ENCODE measurements at regions not wholly inside any gene's neighbourhood (a gene's known extent, or its start where the extent isn't known, plus 50 kb on each side); places are given as distances from the start of the nearest gene placed in this dataset.

- Histone ChIP-seq H4K5ac (ENCODE audit: insufficient read length, low read depth, low read length) (no peak overlapping the region), H2BK120ac (ENCODE audit: low read depth, low read length, poor library complexity, severe bottlenecking) (no peak overlapping the region), H4K8ac (replicated peaks; ENCODE audit: insufficient read length, low read depth, low read length) (no peak overlapping the region), H3K18ac (ENCODE audit: insufficient read length, low read depth, low read length) (no peak overlapping the region), H3K9ac (ENCODE audit: extremely low read depth, insufficient read length, low read length) (no peak overlapping the region), H3K14ac (ENCODE audit: insufficient read depth, low read length) (no peak overlapping the region), H2AFZ (ENCODE audit: low read length) (no peak overlapping the region), H3T11ph (ENCODE audit: low read length) (no peak overlapping the region), H2BK20ac (ENCODE audit: low read depth, low read length, poor library complexity, severe bottlenecking) (no peak overlapping the region), H4K91ac (ENCODE audit: insufficient read length, low read depth, low read length) (no peak overlapping the region), H3K56ac (ENCODE audit: insufficient read length, low read depth, low read length) (no peak overlapping the region), H2BK5ac (ENCODE audit: insufficient read length, low read length) (no peak overlapping the region), H3K79me2 (ENCODE audit: insufficient read depth, low read length) (no peaks in the 10 kb centered on the region), H2BK12ac (ENCODE audit: insufficient read length, low read depth, low read length) (no peak overlapping the region), H2BK15ac (ENCODE audit: low read depth, low read length) (no peak overlapping the region), H3K23ac (ENCODE audit: insufficient read length, low read depth, low read length) (no peak overlapping the region), H3K9me3 (ENCODE audit: control insufficient read depth, low read depth, low read length) (no peaks in the 10 kb centered on the region), H2AK5ac (ENCODE audit: insufficient read length, low read length) (no peak overlapping the region), H3K4ac (ENCODE audit: low read depth, low read length) (no peak overlapping the region), H3K4me2 (ENCODE audit: insufficient read depth, insufficient read length, low read length) (no peak overlapping the region), H3K23me2 (ENCODE audit: insufficient read length, low read depth, low read length, poor library complexity, severe bottlenecking) (no peaks in the 10 kb centered on the region), H3K4me1 (ENCODE audit: insufficient read depth, low read length) (no peaks in the 10 kb centered on the region), H3K27me3 (ENCODE audit: insufficient read depth, low read length) (no peaks in the 10 kb centered on the region), H4K20me1 (ENCODE audit: control insufficient read depth, insufficient read depth, insufficient read length) (no peaks in the 10 kb centered on the region), H3K79me1 (ENCODE audit: insufficient read depth, low read depth, low read length, poor library complexity, severe bottlenecking) (no peaks in the 10 kb centered on the region), H3K27ac (ENCODE audit: insufficient read length, low read depth, low read length) (no peak overlapping the region)
- no peaks in the 10 kb centered on the region for H3K4me1 Mint-ChIP-seq
- no peak for DNase-seq
- no peaks in the 10 kb centered on the region for H3K27me3 Mint-ChIP-seq (ENCODE audit: low read depth)
- no CpG with 5 or more reads among the region's 1 CpG for WGBS (ENCODE audit: extremely low coverage, insufficient read length, low lambda C conversion rate)
- peaks cover 0 to 9% (median 4%) of the 10 kb centered on the region in 3 experiments; a peak in 3 of 7 replicates for H3K36me3 Mint-ChIP-seq (ENCODE audit: insufficient read depth in 1 of 3, low read depth in 3 of 3)
- no peak overlapping the region for H3K27ac Mint-ChIP-seq
- no peak for TF ChIP-seq CTCF (conservative IDR thresholded peaks at IDR 0.05)
- no peak overlapping the region for H3K4me3 Mint-ChIP-seq
- peaks cover 2 to 12% of the 10 kb centered on the region in 2 experiments; a peak in 3 of 5 replicates for H3K9me3 Mint-ChIP-seq
These were observed 474.6 kb upstream of the ATP2B1 start for GRCh38 chr12:90183201-90183600.

Measured in H9 (cell line).